Urinary bladder (tissue), 3 donors: ENCODE measurements at regions not wholly inside any gene's neighbourhood (a gene's known extent, or its start where the extent isn't known, plus 50 kb on each side); places are given as distances from the start of the nearest gene placed in this dataset.

Source experiments
- DNase-seq: peaks from one replicate; pipeline ENCODE4 v3.0.0-alpha.2; 2015; ENCODE audit errors: extremely low spot score
- H3K27ac ChIP-seq: one replicate; pipeline ENCODE4 v1.5.1; 2013; ENCODE audit warnings: low read depth, mild to moderate bottlenecking, moderate library complexity
- H3K36me3 ChIP-seq: one replicate; pipeline ENCODE4 v1.6.1; 2013; ENCODE audit warnings: mild to moderate bottlenecking, moderate library complexity; ENCODE audit not compliant: insufficient read depth
- H3K4me1 ChIP-seq: one replicate; pipeline ENCODE4 v1.6.1; 2013; ENCODE audit warnings: mild to moderate bottlenecking, moderate library complexity; ENCODE audit not compliant: insufficient read depth
- H3K4me3 ChIP-seq: one replicate; pipeline ENCODE4 v1.5.1; 2013; ENCODE audit warnings: low read depth, low read length
- WGBS: extraction: QIAGEN DNeasy Blood & Tissue Kit; methylation state at CpG from one replicate; pipeline ENCODE4 v1.1.7; 2013; 5-methylcytosine and 5-hydroxymethylcytosine counted together
- donor health status: healthy with polysubstance abuse.
- donor health status: healthy.

DNA sequence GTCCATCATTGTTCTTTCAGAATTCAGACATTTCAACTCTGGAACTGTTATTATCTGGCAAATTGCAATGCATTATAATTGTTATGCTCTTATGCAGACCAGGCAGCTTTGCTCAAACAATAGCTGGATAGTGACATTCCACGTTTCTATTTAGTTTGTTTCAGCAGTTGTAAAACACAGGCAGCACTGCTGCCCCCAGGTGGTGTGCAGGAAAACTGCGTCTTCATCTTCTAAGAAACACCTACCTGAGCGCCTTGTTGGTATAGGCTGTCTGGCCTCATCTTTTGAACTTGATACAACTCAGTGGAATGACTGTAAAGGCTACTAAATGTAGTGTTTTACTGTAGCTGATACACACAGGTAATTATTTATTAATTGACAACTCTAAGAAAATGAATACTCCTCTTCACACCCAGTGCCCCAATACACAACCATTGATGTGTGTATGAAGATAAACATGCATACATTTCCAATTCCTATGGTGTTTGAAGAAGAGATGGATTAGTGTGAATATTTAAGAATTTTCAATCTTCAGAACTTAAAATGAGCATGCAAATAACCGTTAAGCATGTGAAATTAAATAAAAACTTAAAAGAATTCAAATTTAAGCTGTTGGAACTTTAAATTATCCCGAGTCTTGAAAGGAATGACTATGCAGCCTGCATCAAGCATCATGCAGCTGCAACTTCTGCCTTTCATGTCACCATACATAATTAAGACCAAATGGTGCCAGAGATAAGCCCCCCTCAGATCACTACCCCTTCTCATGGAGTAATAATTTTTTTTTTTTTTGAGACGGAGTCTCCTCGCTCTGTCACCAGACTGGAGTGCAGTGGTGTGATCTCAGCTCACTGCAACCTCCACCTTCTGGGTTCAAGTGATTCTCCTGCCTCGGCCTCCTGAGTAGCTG lies 85.6 kb downstream of the CD8B2 start:
- Histone ChIP-seq H3K4me1 (no peaks in the 10 kb centered on the region), H3K36me3 (no peaks in the 10 kb centered on the region), H3K4me3 (no peak overlapping the region), H3K27ac (no peak overlapping the region)
- 70% methylated on average over 8 of the region's 8 CpGs for WGBS
- no peak for DNase-seq

DNA sequence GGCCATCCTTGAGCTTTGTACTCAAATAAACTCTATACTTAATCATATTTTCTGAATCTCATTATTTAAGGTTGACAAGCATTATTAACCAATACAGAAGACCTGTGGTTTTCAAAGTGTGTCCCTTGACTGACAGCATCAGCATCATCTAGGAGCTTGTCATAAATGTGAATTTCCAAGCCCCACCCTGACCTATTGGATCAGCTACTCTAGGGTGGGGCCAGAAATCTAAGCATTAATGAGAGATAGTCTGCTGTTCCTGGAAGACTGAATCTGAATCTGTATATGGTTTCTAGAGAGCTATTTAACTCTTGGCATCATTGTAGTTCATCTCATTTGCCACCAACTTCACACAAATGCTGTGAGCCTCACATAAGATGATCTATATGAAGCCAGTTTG lies 86.6 kb downstream of the CD8B2 start:
- no peak for DNase-seq
- H3K36me3 ChIP-seq: no peaks in the 10 kb centered on the region
- no peaks in the 10 kb centered on the region for H3K4me1 ChIP-seq
- H3K4me3 ChIP-seq: no peak overlapping the region
- H3K27ac ChIP-seq: no peak overlapping the region

DNA sequence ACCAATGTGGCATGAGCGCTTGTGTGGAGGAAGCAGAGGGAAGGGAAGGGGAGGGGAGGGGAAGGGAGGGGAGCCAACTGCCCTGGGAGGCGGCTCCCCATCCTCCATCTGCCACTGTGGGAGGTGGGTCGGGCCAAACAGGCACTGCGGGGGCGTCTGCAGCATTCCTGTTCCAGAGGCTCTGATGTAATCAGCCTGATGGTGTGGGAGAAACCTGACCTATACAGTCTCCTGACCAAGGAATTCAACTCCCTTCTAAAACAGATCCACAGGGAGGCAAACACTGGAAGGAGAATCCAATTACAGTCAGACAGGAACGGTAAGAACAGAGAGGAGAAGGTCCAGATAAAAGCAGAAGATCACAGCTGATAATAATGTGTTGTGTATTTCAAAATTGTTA lies 88.8 kb downstream of the CD8B2 start:
- Histone ChIP-seq H3K4me3 (no peak overlapping the region), H3K4me1 (no peaks in the 10 kb centered on the region), H3K27ac (no peak overlapping the region), H3K36me3 (no peaks in the 10 kb centered on the region)
- peak; percentile 17 for DNase-seq
- 23% methylated on average over 6 of the region's 6 CpGs for WGBS

DNA sequence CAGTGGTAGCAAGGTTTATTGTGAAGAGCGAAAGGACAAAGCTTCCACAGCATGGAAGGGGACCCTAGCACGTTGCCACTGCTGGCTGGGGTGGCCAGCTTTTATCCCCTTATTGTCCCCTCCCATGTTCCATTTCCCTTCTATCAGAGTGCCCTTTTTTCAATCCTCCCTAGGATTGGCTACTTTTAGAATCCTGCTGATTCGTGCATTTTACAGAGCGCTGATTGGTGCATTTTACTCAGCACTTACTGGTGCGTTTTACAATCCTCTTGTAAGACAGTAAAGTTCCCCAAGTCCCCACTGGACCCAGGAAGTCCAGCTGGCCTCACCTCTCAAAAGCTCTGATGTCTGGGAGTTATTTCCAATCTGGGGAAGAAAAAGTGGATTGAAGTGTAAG lies 90.1 kb downstream of the CD8B2 start:
- H3K27ac ChIP-seq: no peak overlapping the region
- no peaks in the 10 kb centered on the region for H3K36me3 ChIP-seq
- H3K4me3 ChIP-seq: no peak overlapping the region
- DNase-seq: no peak
- H3K4me1 ChIP-seq: no peaks in the 10 kb centered on the region
- 97% methylated on average over 5 of the region's 5 CpGs for whole genome bisulfite sequencing

DNA sequence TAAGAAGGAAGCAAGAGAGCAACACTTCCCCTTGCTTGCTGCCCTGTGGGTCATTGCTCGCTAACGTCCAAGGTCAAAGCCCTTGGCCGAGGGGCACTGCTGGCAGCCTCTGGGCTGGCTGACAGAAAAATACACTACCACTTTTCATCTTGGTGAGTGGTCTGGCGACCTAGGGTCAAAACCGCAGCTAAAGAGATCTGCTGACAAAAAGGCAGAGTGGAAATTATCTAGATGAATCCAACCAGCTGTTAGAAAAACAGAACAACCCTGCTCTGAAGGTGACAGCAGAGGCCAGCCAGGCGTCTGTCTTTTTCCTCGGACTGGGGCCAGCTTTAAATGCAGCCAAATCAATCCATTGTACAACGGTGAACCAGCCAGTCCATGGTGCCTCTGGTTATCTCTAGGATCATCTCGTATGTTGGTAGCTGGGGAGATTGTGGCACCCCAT lies 92.6 kb downstream of the CD8B2 start:
- Histone ChIP-seq H3K4me3 (no peak overlapping the region), H3K27ac (no peak overlapping the region), H3K36me3 (no peaks in the 10 kb centered on the region), H3K4me1 (no peaks in the 10 kb centered on the region)
- DNase-seq: no peak
- 46% methylated on average over 9 of the region's 9 CpGs for WGBS

DNA sequence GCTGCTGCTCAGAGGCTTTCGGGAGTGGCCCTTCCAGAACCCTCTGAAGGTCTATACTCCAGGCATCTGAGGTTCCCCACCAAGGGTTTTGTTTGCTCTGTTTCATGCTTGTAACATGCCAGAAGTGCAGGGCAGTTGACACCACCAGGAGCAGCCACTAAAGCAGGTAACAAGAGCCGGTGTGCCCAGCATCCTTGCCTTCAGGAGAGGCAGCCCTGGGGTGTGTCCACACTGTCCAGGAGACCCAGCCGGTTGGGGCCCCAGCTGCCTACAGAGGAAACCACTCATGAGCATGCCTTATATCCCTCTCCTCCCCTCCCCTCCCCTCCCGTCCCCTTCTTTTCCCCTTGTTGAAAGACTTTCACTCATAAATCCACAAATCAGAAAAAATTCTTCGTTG lies 93.1 kb downstream of the CD8B2 start:
- H3K4me3 ChIP-seq: no peak overlapping the region
- 92% methylated on average over 5 of the region's 5 CpGs for WGBS
- H3K27ac ChIP-seq: no peak overlapping the region
- no peaks in the 10 kb centered on the region for H3K4me1 ChIP-seq
- no peak for DNase-seq
- no peaks in the 10 kb centered on the region for H3K36me3 ChIP-seq

DNA sequence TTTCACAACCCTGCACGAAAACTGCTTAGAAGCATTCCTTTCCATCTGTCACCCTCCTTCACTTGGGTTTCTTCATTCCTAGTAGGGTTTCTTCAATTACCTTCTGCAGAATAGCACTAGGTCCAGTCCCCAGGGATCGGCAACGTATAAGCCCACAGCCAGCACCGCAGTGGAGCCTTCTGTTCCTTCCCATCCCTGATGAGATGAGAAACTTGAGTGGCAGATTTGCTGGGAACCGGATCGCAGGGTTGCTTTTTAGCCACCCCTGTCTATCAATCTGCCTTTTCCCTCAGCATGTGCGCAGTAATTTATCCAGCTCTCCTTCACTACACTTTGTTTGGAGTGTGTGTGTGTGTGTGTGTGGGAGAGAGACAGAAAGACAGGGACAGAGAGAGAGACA lies 94.2 kb downstream of the CD8B2 start:
- H3K36me3 ChIP-seq: no peaks in the 10 kb centered on the region
- WGBS: 92% methylated on average over 7 of the region's 7 CpGs
- no peak overlapping the region for H3K27ac ChIP-seq

DNA sequence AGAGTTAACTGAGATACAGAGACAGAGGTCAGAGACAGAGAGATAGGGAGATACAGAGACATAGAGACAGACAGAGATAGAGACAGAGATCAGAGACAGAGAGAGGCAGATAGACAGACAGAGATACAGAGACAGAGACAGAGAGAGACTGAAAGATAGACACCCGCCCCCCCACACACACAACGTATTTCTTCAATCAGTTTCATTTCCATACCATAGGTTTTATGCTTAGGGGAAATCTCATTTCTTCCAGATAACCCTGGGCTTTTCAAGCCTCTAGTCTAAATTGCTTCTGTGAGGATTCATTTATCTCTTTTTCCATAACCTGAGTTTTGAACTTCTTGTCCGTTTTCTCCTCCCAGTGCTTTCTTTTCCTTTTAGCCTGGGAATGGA lies 94.6 kb downstream of the CD8B2 start:
- no peak for DNase-seq
- H3K27ac ChIP-seq: no peak overlapping the region
- H3K4me3 ChIP-seq: peak overlapping the region; percentile 2
- no peaks in the 10 kb centered on the region for H3K36me3 ChIP-seq
- 48% methylated on average over 3 of the region's 3 CpGs for WGBS
- H3K4me1 ChIP-seq: no peaks in the 10 kb centered on the region

More for the DNA sequence above, 94.2 kb downstream of the CD8B2 start:
- Histone ChIP-seq H3K4me1 (no peaks in the 10 kb centered on the region), H3K4me3 (no peak overlapping the region)
- no peak for DNase-seq

DNA sequence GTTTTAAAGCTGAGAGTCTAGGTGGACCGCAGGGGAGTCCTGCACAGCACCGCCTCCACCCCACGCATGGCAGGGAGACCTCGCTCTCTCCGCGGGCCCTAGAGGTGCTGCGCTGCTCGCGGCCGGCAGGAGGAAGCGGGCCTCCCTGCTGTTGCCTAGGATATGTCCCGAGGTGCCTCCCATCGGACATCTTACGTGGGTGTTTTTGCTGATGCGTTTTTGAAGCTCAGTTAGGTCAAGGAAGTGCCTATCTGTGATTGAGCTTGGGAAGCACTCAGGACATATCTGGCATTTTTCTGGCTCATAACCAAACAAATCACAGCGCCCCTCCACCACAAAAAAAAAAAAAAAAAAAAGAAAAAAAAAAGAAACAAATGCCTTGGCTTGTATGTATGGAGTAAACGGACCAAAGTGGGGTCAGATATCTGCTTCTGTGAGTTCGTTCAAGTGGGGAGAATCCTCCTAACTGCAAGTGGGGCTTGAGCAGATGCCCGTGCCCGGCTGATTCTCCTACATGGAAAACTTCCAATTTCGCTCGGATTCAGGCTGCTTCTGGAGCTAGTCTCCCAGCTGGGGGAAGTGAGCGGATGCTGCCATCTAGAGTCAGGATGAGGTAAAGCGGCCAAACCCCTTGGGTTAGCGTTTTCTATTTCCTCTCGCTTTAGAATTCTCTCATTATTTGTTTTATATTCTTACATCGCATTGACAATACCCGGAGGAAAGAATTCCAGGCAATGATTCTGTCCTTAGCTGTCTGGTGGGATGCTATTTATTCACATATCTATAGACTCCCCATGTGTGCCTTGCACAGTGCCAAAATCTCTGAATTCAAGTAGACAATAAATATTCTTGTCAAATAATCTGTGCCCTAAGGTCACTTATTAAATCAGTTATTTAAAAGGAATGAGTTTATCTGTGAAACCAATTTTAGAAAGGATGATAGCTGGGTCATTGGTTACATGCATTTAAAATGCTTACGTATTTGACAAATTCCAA lies 95.3 kb downstream of the CD8B2 start:
- peak; percentile 76 for DNase-seq
- peak overlapping the region; percentile 2 for H3K4me3 ChIP-seq
- H3K4me1 ChIP-seq: no peaks in the 10 kb centered on the region
- H3K36me3 ChIP-seq: no peaks in the 10 kb centered on the region
- no peak overlapping the region for H3K27ac ChIP-seq
- WGBS: 5% methylated on average over 29 of the region's 29 CpGs

DNA sequence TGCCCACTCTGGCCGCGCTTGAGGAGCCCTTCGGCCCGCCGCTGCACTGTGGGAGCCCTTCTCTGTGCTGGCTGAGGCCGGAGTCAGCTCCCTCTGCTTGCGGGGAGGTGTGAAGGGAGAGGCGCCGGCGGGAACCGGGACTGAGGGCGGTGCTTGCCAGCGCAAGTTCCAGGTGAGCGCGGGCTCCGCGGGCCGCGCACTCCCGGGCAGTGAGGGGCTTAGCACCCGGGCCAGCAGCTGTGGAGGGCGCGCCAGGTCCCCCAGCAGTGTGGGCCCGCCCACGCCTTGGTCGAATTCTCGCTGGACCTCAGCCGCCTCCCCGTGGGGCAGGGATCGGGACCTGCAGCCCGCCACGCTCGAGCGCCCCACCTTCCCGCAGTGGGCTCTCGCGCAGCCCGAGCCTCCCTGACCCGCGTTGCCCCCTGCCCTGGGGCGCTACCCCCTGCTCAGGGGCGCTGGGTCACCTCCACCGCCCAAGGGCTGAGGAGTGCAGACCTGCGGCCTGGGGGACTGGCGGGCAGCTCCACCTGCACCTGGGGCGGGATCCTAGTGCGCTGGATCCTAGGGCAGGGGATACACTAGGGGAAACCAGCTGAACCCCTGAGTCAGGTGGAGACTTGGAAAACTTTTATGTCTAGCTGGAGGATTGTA lies 97.3 kb downstream of the CD8B2 start:
- no peak for DNase-seq
- H3K4me3 ChIP-seq: no peak overlapping the region
- no peaks in the 10 kb centered on the region for H3K4me1 ChIP-seq
- WGBS: 37% methylated on average over 47 of the region's 47 CpGs
- H3K36me3 ChIP-seq: no peaks in the 10 kb centered on the region
- no peak overlapping the region for H3K27ac ChIP-seq

DNA sequence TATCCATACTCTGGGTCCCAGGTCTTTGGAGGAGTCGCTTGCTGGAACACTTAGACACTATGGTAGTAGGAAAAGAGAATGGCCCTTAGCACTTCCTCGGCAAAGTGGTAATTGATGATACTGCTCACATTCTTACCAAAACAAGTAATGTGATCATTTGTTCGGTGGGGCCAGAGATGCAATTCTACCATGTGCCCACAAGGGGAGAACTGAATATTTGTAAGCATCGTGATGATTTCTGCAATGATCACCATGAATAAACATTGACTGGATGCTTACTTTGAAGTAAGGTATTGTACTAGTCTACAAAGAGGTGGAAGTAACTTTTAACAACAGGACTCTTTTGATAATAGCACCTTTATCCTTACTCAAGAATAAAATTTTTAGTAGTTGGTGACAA lies 109.7 kb downstream of the CD8B2 start:
- Histone ChIP-seq H3K4me3 (no peak overlapping the region), H3K36me3 (no peaks in the 10 kb centered on the region), H3K27ac (no peak overlapping the region), H3K4me1 (no peaks in the 10 kb centered on the region)
- no peak for DNase-seq
- 63% methylated on average over 4 of the region's 4 CpGs for WGBS

DNA sequence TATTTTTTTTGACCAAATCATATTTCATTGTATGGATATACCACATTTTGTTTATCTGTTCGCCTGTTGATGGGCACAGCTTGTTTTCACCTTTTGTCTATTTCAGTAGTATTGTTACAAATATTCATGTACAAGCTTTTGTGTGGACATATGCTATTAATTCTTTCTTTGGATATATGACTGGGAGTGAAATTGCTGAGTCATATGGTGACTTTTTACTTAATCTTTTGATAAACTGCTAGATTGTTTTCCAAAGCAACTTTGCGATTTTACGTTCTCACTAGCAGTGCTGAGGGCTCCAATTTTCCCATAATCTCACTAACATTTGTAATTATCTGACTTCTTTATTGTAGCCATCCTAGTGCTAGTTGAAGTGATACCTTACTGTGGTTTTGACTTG lies 112.4 kb downstream of the CD8B2 start:
- 90% methylated on average over 3 of the region's 3 CpGs for WGBS

DNA sequence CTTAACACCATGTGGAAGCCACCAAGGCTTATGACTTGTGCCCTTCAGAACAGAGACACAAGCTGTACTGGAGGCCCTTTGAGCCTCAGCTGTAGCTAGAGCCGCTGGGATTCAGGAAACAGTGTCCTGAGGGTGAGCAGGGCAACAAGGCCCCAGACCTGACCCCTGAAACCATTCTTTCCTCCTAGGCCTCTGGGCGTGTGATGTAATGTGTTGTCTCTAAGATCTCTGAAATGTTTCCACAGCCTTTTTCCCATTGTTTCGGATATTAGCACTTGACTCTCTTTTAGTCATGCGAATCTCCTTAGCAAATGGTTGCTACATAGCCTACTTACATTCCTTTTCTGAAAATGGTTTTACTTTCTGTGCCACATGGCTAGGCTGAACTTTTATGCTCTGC lies 114.9 kb downstream of the CD8B2 start:
- WGBS: 90% methylated on average over 4 of the region's 4 CpGs
- H3K4me3 ChIP-seq: no peak overlapping the region
- no peak overlapping the region for H3K27ac ChIP-seq
- H3K4me1 ChIP-seq: no peaks in the 10 kb centered on the region
- no peaks in the 10 kb centered on the region for H3K36me3 ChIP-seq
- DNase-seq: no peak

More for the DNA sequence above, 112.4 kb downstream of the CD8B2 start:
- DNase-seq: no peak
- Histone ChIP-seq H3K4me1 (no peaks in the 10 kb centered on the region), H3K4me3 (no peak overlapping the region), H3K27ac (no peak overlapping the region), H3K36me3 (no peaks in the 10 kb centered on the region)
